Activated naive CD4-positive, alpha-beta T cell treated with anti-CD3 and anti-CD28 coated beads for 36 hours (primary cell): ENCODE measurements at regions not wholly inside any gene's neighbourhood (a gene's known extent, or its start where the extent isn't known, plus 50 kb on each side); places are given as distances from the start of the nearest gene placed in this dataset.
A peak's percentile ranks its signal among the peaks of the same experiment; 100 is the strongest.

Experiments used
- CTCF ChIA-PET: fragments of 350-600 bp; sonication (Branson Sonifier 250); formaldehyde crosslinking; loops from one replicate; lab custom pipeline; 2021; ENCODE audit warnings: antibody characterized with exemption; lab: Charles Lee
- DNase-seq: peaks from one replicate; pipeline ENCODE4 v3.0.0-alpha.2; 2020
- H3K27ac Mint-ChIP-seq: one replicate; pipeline ENCODE4 v1.8.0; 2021; ENCODE audit warnings: mild to moderate bottlenecking, mixed read lengths
- H3K27me3 Mint-ChIP-seq: one replicate; pipeline ENCODE4 v1.8.0; 2021; ENCODE audit warnings: low read depth, mixed read lengths
- H3K36me3 Mint-ChIP-seq: one replicate; pipeline ENCODE4 v1.8.0; 2021; ENCODE audit warnings: low read depth, mixed read lengths
- H3K4me1 Mint-ChIP-seq: one replicate; pipeline ENCODE4 v1.8.0; 2021; ENCODE audit warnings: low read depth, mixed read lengths
- H3K4me3 Mint-ChIP-seq: one replicate; pipeline ENCODE4 v1.8.0; 2021; ENCODE audit warnings: mild to moderate bottlenecking, moderate library complexity, mixed read lengths
- H3K9me3 Mint-ChIP-seq: one replicate; pipeline ENCODE4 v1.8.0; 2021; ENCODE audit warnings: mixed read lengths
- intact Hi-C: fragments of 100-400 bp; cut with micrococcal nuclease; formaldehyde crosslinking; loops from one replicate; pipeline ENCODE4 v1.15.1; 2023

DNA sequence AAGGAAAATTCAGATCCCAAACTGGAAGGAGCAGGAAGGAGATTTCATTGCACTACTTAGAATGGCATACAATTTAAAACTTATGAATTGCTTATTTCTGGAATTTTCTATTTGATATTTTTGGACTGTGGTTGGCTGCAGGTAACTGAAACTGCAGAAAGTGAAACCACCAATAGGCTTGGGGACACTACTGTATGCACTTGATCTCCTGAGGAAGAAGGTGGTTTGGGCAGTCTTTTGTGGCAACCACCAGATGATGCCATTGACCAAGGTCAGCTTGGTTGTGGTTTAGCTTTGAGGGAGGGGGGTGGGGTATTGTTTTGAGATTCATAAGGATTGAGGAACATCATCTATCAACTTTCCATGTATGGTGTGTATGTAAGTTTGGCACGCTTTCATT lies 209.5 kb upstream of the STXBP6 start:
- H3K4me1 Mint-ChIP-seq: no peaks in the 10 kb centered on the region
- no peak overlapping the region for H3K4me3 Mint-ChIP-seq
- no peaks in the 10 kb centered on the region for H3K36me3 Mint-ChIP-seq
- intact Hi-C loops: no loop called here
- no peak overlapping the region for H3K27ac Mint-ChIP-seq
- no peak for DNase-seq
- CTCF ChIA-PET: no interaction called here
- H3K27me3 Mint-ChIP-seq: peaks cover 3% of the 10 kb centered on the region
- H3K9me3 Mint-ChIP-seq: no peaks in the 10 kb centered on the region

DNA sequence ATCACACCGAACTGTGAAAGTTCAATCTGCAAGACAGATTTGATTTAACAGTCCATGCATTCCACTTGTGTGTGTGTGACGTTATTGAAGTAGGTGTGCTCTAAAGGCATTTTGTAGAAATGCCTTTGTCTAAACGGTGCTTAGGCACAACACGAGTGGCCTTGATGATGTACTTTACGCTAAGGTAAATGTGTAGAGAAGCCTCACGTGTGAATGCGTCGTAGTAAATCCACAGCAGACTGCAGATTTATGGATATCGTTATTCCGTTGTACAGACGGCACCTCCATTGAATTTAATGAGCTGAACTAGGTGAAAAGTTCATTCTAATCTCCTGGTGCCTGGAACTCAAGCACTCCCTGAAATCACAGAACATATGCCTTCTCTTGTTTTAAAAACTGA lies 202.8 kb upstream of the STXBP6 start:
- H3K27ac Mint-ChIP-seq: no peak overlapping the region
- H3K27me3 Mint-ChIP-seq: peaks cover 3% of the 10 kb centered on the region
- no peaks in the 10 kb centered on the region for H3K4me1 Mint-ChIP-seq
- H3K36me3 Mint-ChIP-seq: no peaks in the 10 kb centered on the region
- intact Hi-C loops: no loop called here
- H3K4me3 Mint-ChIP-seq: no peak overlapping the region
- no peaks in the 10 kb centered on the region for H3K9me3 Mint-ChIP-seq
- CTCF ChIA-PET: no interaction called here
- DNase-seq: no peak

DNA sequence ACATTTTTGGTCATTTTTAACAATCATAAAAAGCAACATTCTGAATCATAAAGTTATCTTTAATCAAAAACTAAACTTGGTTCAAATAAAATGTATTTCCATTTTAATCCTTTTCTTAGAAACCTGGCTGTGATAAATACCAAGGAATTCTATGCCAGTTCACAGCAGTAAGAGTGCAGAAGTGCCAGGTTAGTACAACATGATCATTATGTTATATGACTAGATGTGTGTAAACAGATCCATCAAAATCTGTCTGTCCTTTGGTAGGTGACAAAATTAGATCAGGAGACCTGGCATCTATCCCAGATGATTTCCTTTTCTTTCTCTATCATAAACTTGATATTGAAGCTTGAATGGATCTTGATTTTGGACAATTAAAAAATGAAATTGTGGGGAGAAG lies 200.6 kb upstream of the STXBP6 start:
- H3K4me3 Mint-ChIP-seq: no peak overlapping the region
- no peak overlapping the region for H3K27ac Mint-ChIP-seq
- peaks cover 8% of the 10 kb centered on the region for H3K27me3 Mint-ChIP-seq
- H3K4me1 Mint-ChIP-seq: no peaks in the 10 kb centered on the region
- intact Hi-C loops: no loop called here
- CTCF ChIA-PET: no interaction called here
- H3K36me3 Mint-ChIP-seq: no peaks in the 10 kb centered on the region
- H3K9me3 Mint-ChIP-seq: no peaks in the 10 kb centered on the region
- no peak for DNase-seq

- no peaks in the 10 kb centered on the region for H3K9me3 Mint-ChIP-seq
Observed at GRCh38 chr14:25247609-25248008, 197.7 kb upstream of the STXBP6 start.

DNA sequence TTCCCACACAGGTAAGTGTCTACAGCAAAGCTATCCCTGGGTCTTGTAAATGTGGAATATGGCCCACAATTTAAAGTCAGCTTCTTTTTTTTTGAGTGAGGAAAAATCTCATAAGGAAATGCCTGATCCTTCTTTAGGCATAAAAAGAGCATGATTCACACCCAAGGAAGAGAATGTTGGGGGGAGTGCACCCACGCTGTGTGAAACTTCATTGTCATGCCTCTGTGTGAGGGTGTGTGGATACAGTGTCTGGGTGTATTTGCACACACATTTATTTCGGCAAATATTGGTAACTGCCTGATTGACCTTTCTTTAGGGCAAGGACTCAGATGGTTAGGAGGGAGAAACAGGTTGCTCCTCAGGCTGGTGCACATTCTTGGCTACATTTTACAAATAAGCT lies 196.8 kb upstream of the STXBP6 start:
- DNase-seq: no peak
- CTCF ChIA-PET: no interaction called here
- H3K9me3 Mint-ChIP-seq: no peaks in the 10 kb centered on the region
- H3K4me3 Mint-ChIP-seq: no peak overlapping the region
- H3K27me3 Mint-ChIP-seq: peaks cover 9% of the 10 kb centered on the region
- no peaks in the 10 kb centered on the region for H3K4me1 Mint-ChIP-seq
- H3K27ac Mint-ChIP-seq: no peak overlapping the region
- H3K36me3 Mint-ChIP-seq: no peaks in the 10 kb centered on the region
- intact Hi-C loops: no loop called here

More at GRCh38 chr14:25247609-25248008, 197.7 kb upstream of the STXBP6 start:
- DNase-seq: no peak
- Mint-ChIP-seq H3K36me3 (no peaks in the 10 kb centered on the region), H3K4me3 (no peak overlapping the region), H3K27me3 (peaks cover 9% of the 10 kb centered on the region), H3K27ac (no peak overlapping the region), H3K4me1 (no peaks in the 10 kb centered on the region)
- intact Hi-C loops: no loop called here
- CTCF ChIA-PET: no interaction called here

- no peak overlapping the region for H3K27ac Mint-ChIP-seq
- peaks cover 8% of the 10 kb centered on the region for H3K27me3 Mint-ChIP-seq
- H3K4me1 Mint-ChIP-seq: no peaks in the 10 kb centered on the region
- no peak overlapping the region for H3K4me3 Mint-ChIP-seq
- no peaks in the 10 kb centered on the region for H3K9me3 Mint-ChIP-seq
- no peaks in the 10 kb centered on the region for H3K36me3 Mint-ChIP-seq
- CTCF ChIA-PET: no interaction called here
- no peak for DNase-seq
- intact Hi-C loops: no loop called here
Observed at GRCh38 chr14:25239170-25239569, 189.2 kb upstream of the STXBP6 start.

- CTCF ChIA-PET: no interaction called here
- H3K36me3 Mint-ChIP-seq: no peaks in the 10 kb centered on the region
- H3K4me1 Mint-ChIP-seq: no peaks in the 10 kb centered on the region
- peaks cover 9% of the 10 kb centered on the region for H3K27me3 Mint-ChIP-seq
- no peak overlapping the region for H3K4me3 Mint-ChIP-seq
- intact Hi-C loops: no loop called here
- no peak overlapping the region for H3K27ac Mint-ChIP-seq
- DNase-seq: peak; percentile 5
- no peaks in the 10 kb centered on the region for H3K9me3 Mint-ChIP-seq
Observed at GRCh38 chr14:25237845-25238244, 187.9 kb upstream of the STXBP6 start.

DNA sequence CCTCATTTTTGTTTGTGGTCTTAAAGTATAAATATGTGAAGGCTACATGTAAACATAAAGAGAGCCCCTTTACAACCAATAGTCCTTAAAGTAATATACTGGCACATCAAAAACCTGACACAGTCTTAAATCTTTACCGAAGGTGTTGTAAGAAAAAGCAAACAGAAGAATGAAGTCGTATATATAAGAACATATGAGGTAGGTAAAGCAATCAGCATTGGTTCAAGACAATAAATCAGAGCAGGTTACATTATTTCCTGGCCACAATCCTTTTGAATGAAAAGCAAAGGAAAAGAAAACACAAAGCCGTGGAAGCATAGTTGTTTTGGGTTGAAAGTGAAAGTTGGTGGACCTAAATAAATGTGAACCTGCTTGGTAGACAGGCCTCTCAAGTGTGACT lies 183.7 kb upstream of the STXBP6 start:
- CTCF ChIA-PET: interaction anchor here (0.6 kb wide), 1 partner anchor 10 kb away, joined by 3 read pairs; no protein-coding TSS in a partner anchor
- Mint-ChIP-seq H3K4me3 (no peak overlapping the region), H3K27me3 (peaks cover 8% of the 10 kb centered on the region), H3K27ac (no peak overlapping the region), H3K36me3 (no peaks in the 10 kb centered on the region), H3K4me1 (no peaks in the 10 kb centered on the region), H3K9me3 (no peaks in the 10 kb centered on the region)
- no peak for DNase-seq
- intact Hi-C loops: no loop called here

DNA sequence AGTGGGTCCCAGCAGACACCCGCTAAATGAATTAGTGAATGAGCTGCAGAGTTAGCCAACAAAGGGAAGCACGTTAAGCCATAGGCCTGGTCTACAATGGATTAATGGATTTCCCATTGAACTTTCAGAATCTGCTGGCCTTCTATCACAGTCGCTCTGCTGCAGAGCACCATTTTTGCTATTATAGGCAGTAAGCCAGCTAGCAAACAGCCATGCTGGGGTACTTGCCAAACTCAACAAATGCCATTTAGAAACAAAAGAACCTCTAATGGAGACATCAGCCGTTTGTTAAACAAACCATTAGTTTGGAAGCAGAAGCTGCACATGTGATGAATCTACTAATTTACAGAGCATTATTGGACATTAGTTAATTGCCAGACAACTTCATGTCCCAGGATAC lies 181.1 kb upstream of the STXBP6 start:
- no peak overlapping the region for H3K27ac Mint-ChIP-seq
- H3K9me3 Mint-ChIP-seq: no peaks in the 10 kb centered on the region
- H3K27me3 Mint-ChIP-seq: peaks cover 4% of the 10 kb centered on the region
- CTCF ChIA-PET: no interaction called here
- no peaks in the 10 kb centered on the region for H3K36me3 Mint-ChIP-seq
- no peak for DNase-seq
- H3K4me3 Mint-ChIP-seq: no peak overlapping the region
- H3K4me1 Mint-ChIP-seq: no peaks in the 10 kb centered on the region
- intact Hi-C loops: no loop called here

DNA sequence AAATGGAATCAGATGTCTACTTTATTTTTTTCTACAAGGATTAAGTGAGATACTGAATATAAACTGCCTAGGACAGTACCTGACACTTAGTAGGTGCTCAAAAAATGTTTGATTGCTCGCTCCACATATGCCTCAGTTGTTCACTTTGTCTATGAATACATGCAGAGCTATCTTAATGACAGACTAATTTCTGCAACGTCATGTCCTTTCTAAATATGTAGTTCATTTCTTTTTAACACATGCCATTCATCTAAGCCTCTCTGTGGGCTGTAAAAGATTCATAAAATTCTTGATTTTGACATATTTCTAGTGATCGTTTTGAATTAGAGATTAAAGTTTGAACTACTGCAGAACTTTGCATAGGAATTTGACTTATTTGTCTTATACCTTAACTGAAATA lies 176.3 kb upstream of the STXBP6 start:
- no peaks in the 10 kb centered on the region for H3K9me3 Mint-ChIP-seq
- H3K27me3 Mint-ChIP-seq: no peaks in the 10 kb centered on the region
- H3K4me1 Mint-ChIP-seq: no peaks in the 10 kb centered on the region
- no peak overlapping the region for H3K4me3 Mint-ChIP-seq
- no peaks in the 10 kb centered on the region for H3K36me3 Mint-ChIP-seq
- no peak for DNase-seq
- no peak overlapping the region for H3K27ac Mint-ChIP-seq
- intact Hi-C loops: no loop called here
- CTCF ChIA-PET: no interaction called here

GRCh38 chr14:25222256-25222655 lies 172.3 kb upstream of the STXBP6 start:
- Mint-ChIP-seq H3K27ac (no peak overlapping the region), H3K4me1 (no peaks in the 10 kb centered on the region), H3K27me3 (no peaks in the 10 kb centered on the region), H3K9me3 (no peaks in the 10 kb centered on the region), H3K36me3 (no peaks in the 10 kb centered on the region), H3K4me3 (no peak overlapping the region)
- intact Hi-C loops: no loop called here
- CTCF ChIA-PET: no interaction called here
- DNase-seq: no peak

GRCh38 chr14:25220514-25220913 lies 170.6 kb upstream of the STXBP6 start:
- Mint-ChIP-seq H3K9me3 (no peaks in the 10 kb centered on the region), H3K27me3 (no peaks in the 10 kb centered on the region), H3K4me3 (no peak overlapping the region), H3K27ac (no peak overlapping the region), H3K4me1 (no peaks in the 10 kb centered on the region), H3K36me3 (no peaks in the 10 kb centered on the region)
- no peak for DNase-seq
- intact Hi-C loops: no loop called here
- CTCF ChIA-PET: interaction anchor here (1.0 kb wide), 1 partner anchor 88 kb away, joined by 3 read pairs; no protein-coding TSS in a partner anchor

GRCh38 chr14:25215607-25216006 lies 165.7 kb upstream of the STXBP6 start:
- H3K27me3 Mint-ChIP-seq: no peaks in the 10 kb centered on the region
- H3K36me3 Mint-ChIP-seq: no peaks in the 10 kb centered on the region
- no peak overlapping the region for H3K27ac Mint-ChIP-seq
- no peak for DNase-seq
- CTCF ChIA-PET: no interaction called here
- intact Hi-C loops: no loop called here
- no peak overlapping the region for H3K4me3 Mint-ChIP-seq
- peaks cover 2% of the 10 kb centered on the region for H3K9me3 Mint-ChIP-seq
- no peaks in the 10 kb centered on the region for H3K4me1 Mint-ChIP-seq

DNA sequence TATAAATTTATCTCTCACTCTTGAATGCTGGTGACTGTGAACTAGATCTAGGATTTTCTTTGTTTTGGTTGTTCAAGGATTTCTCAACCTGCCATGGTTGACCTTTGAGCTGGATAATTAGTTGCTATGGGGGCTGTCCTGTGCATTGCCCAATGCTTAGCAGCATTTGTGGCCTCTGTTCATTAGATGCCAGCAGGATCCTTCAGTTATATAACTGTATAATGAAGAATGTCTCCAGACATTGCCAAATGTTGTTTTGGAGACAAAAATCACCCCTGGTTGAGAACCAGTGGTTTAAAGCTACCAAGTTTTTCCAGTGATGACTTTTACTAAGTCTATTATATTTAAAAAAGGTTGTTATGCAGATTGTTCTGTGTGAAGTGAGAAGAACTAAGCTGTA lies 147.9 kb upstream of the STXBP6 start:
- DNase-seq: no peak
- Mint-ChIP-seq H3K27me3 (no peaks in the 10 kb centered on the region), H3K27ac (no peak overlapping the region), H3K9me3 (peaks cover 8% of the 10 kb centered on the region), H3K4me3 (no peak overlapping the region), H3K36me3 (no peaks in the 10 kb centered on the region), H3K4me1 (no peaks in the 10 kb centered on the region)
- CTCF ChIA-PET: no interaction called here
- intact Hi-C loops: no loop called here
